ENCODE measurements at regions not wholly inside any gene's neighbourhood (a gene's known extent, or its start where the extent isn't known, plus 50 kb on each side); places are given as distances from the start of the nearest gene placed in this dataset.

GRCh38 chr5:13632676-13633075 lies 311.8 kb downstream of the DNAH5 start:
- Histone ChIP-seq H3K4me2 (no peak overlapping the region), H3K4me1 (ENCODE audit: insufficient read depth) (no peaks in the 10 kb centered on the region), H2AFZ (no peak overlapping the region), H3K36me3 (ENCODE audit: insufficient read depth) (no peaks in the 10 kb centered on the region), H3K79me2 (replicated peaks; ENCODE audit: insufficient read depth) (no peaks in the 10 kb centered on the region), H4K20me1 (replicated peaks; ENCODE audit: insufficient read depth) (no peaks in the 10 kb centered on the region), H3F3A (replicated peaks; ENCODE audit: low read depth) (no peaks in the 10 kb centered on the region), H3K4me3 (no peak overlapping the region), H3K9me2 (ENCODE audit: insufficient read depth) (peaks cover 16% of the 10 kb centered on the region), H3K27ac (ENCODE audit: low read depth) (no peak overlapping the region), H3K27me3 (ENCODE audit: insufficient read depth) (no peaks in the 10 kb centered on the region)
- no peaks in the 10 kb centered on the region; the same call in 2 of the 3 replicates for H3K9me3 Mint-ChIP-seq
- ATAC-seq: no peak
- 0 out of 3 replicates have a peak, but pooled peaks cover 3% of the 10 kb centered on the region for H3K36me3 Mint-ChIP-seq (ENCODE audit: low read depth)
- H3K4me3 Mint-ChIP-seq: no peak overlapping the region
- H3K27ac Mint-ChIP-seq: no peak overlapping the region
- TF ChIP-seq POLR2AphosphoS5 (IDR thresholded peaks at IDR 0.05; ENCODE audit: low read depth): no peak
- H3K27me3 Mint-ChIP-seq (ENCODE audit: insufficient read depth, low read depth, poor library complexity): no peaks in the 10 kb centered on the region
- DNase-seq (ENCODE audit: low spot score): no peak
- no peaks in the 10 kb centered on the region for H3K4me1 Mint-ChIP-seq

GRCh38 chr5:13629218-13629617 lies 315.3 kb downstream of the DNAH5 start:
- DNase-seq (ENCODE audit: low spot score) (no peak), ATAC-seq (no peak)
- no peak overlapping the region for H3K27ac Mint-ChIP-seq
- H3K79me2 ChIP-seq (replicated peaks; ENCODE audit: insufficient read depth): no peaks in the 10 kb centered on the region
- H3K4me2 ChIP-seq: no peak overlapping the region
- H3K4me3 ChIP-seq: no peak overlapping the region
- H3F3A ChIP-seq (replicated peaks; ENCODE audit: low read depth): no peaks in the 10 kb centered on the region
- no peak overlapping the region for H3K27ac ChIP-seq (ENCODE audit: low read depth)
- H3K4me3 Mint-ChIP-seq: no peak overlapping the region
- peaks cover 19% of the 10 kb centered on the region for H3K9me2 ChIP-seq (ENCODE audit: insufficient read depth)
- no peak overlapping the region for H2AFZ ChIP-seq
- H3K9me3 Mint-ChIP-seq: peaks cover 8% of the 10 kb centered on the region; the same call in 1 of the 3 replicates
- H3K27me3 Mint-ChIP-seq (ENCODE audit: insufficient read depth, low read depth, poor library complexity): no peaks in the 10 kb centered on the region
- no peaks in the 10 kb centered on the region for H3K4me1 ChIP-seq (ENCODE audit: insufficient read depth)
- H4K20me1 ChIP-seq (replicated peaks; ENCODE audit: insufficient read depth): no peaks in the 10 kb centered on the region
- H3K36me3 Mint-ChIP-seq (ENCODE audit: low read depth): 0 out of 3 replicates have a peak, but pooled peaks cover 3% of the 10 kb centered on the region
- no peaks in the 10 kb centered on the region for H3K27me3 ChIP-seq (ENCODE audit: insufficient read depth)
- H3K4me1 Mint-ChIP-seq: no peaks in the 10 kb centered on the region
- H3K36me3 ChIP-seq (ENCODE audit: insufficient read depth): no peaks in the 10 kb centered on the region
- TF ChIP-seq ZNF462 (CRISPR knock-in tag; IDR thresholded peaks at IDR 0.05): no peak
- TF ChIP-seq NANOG (IDR thresholded peaks at IDR 0.05; ENCODE audit: borderline replicate concordance): no peak
- no peak for TF ChIP-seq CREB1 (CRISPR knock-in tag; IDR thresholded peaks at IDR 0.05; ENCODE audit: low read depth)
- no peak for TF ChIP-seq ZNF114 (CRISPR knock-in tag; IDR thresholded peaks at IDR 0.05)
- no peak for TF ChIP-seq ZNF331 (CRISPR knock-in tag; IDR thresholded peaks at IDR 0.05; ENCODE audit: low read depth)
- TF ChIP-seq REST (IDR thresholded peaks at IDR 0.05; ENCODE audit: unreplicated experiment): no peak
- TF ChIP-seq POLR2AphosphoS5 (IDR thresholded peaks at IDR 0.05; ENCODE audit: low read depth): no peak
- no peak for TF ChIP-seq STAT1 (IDR thresholded peaks at IDR 0.05; ENCODE audit: unreplicated experiment)
- TF ChIP-seq JUNB (IDR thresholded peaks at IDR 0.05; ENCODE audit: unreplicated experiment): no peak
- TF ChIP-seq EZH2phosphoT487 (IDR thresholded peaks at IDR 0.05; ENCODE audit: unreplicated experiment): no peak
- TF ChIP-seq EZH2 (IDR thresholded peaks at IDR 0.05; ENCODE audit: low read depth, unreplicated experiment): no peak
- no peak for TF ChIP-seq CTCF (conservative IDR thresholded peaks at IDR 0.05; ENCODE audit: low read depth in 2 of 2)

All from GM23338 (cell line).